ENCODE measurements at regions not wholly inside any gene's neighbourhood (a gene's known extent, or its start where the extent isn't known, plus 50 kb on each side); places are given as distances from the start of the nearest gene placed in this dataset.

- Histone ChIP-seq H3K4me3 (no peak overlapping the region), H3K27ac (no peak overlapping the region), H3K9me3 (no peaks in the 10 kb centered on the region), H3K4me1 (no peaks in the 10 kb centered on the region), H3K27me3 (no peaks in the 10 kb centered on the region), H3K36me3 (ENCODE audit: low read depth, missing control alignments) (no peaks in the 10 kb centered on the region)
- DNase-seq, result no peak
- WGBS, 2 donors, result 89 to 93% methylated on average over 2 of the region's 2 CpGs
- intact Hi-C loops (cut with DNase I; ENCODE audit: low total_unique reads), result no loop called here
- no peak for TF ChIP-seq POLR2A (IDR thresholded peaks at IDR 0.05)
- TF ChIP-seq CTCF (IDR thresholded peaks at IDR 0.05), result no peak
Measured at GRCh38 chr2:16747689-16748088, 82.1 kb upstream of the CYRIA start.

- Histone ChIP-seq H3K4me3 (no peak overlapping the region), H3K36me3 (ENCODE audit: low read depth, missing control alignments) (no peaks in the 10 kb centered on the region), H3K4me1 (no peaks in the 10 kb centered on the region), H3K9me3 (no peaks in the 10 kb centered on the region), H3K27me3 (no peaks in the 10 kb centered on the region), H3K27ac (no peak overlapping the region)
- intact Hi-C loops (cut with DNase I; ENCODE audit: low total_unique reads), result no loop called here
- no peak for DNase-seq
- TF ChIP-seq POLR2A (IDR thresholded peaks at IDR 0.05), result no peak
- TF ChIP-seq CTCF (IDR thresholded peaks at IDR 0.05), result no peak
- 85 to 92% methylated on average over 5 of the region's 5 CpGs for WGBS, 2 donors
Measured at GRCh38 chr2:16747257-16747656, 81.6 kb upstream of the CYRIA start.

- H3K4me1 ChIP-seq, result no peaks in the 10 kb centered on the region
- WGBS, 2 donors, result 79 to 81% methylated on average over 3 of the region's 3 CpGs
- TF ChIP-seq CTCF (IDR thresholded peaks at IDR 0.05) (no peak), POLR2A (IDR thresholded peaks at IDR 0.05) (no peak)
- intact Hi-C loops (cut with DNase I; ENCODE audit: low total_unique reads), result no loop called here
- H3K36me3 ChIP-seq (ENCODE audit: low read depth, missing control alignments), result no peaks in the 10 kb centered on the region
- DNase-seq, result no peak
- no peak overlapping the region for H3K27ac ChIP-seq
- H3K27me3 ChIP-seq, result no peaks in the 10 kb centered on the region
- H3K4me3 ChIP-seq, result no peak overlapping the region
- H3K9me3 ChIP-seq, result no peaks in the 10 kb centered on the region
Measured at GRCh38 chr2:16746833-16747232, 81.2 kb upstream of the CYRIA start.

- Histone ChIP-seq H3K27ac (no peak overlapping the region), H3K27me3 (no peaks in the 10 kb centered on the region), H3K36me3 (ENCODE audit: low read depth, missing control alignments) (no peaks in the 10 kb centered on the region), H3K9me3 (no peaks in the 10 kb centered on the region), H3K4me1 (no peaks in the 10 kb centered on the region), H3K4me3 (no peak overlapping the region)
- TF ChIP-seq CTCF (IDR thresholded peaks at IDR 0.05) (no peak), POLR2A (IDR thresholded peaks at IDR 0.05) (no peak)
- intact Hi-C loops (cut with DNase I; ENCODE audit: low total_unique reads), result no loop called here
- no peak for DNase-seq
- WGBS, 2 donors, result 82 to 95% methylated on average over 4 of the region's 4 CpGs
Measured at GRCh38 chr2:16746329-16746728, 80.7 kb upstream of the CYRIA start.

GRCh38 chr2:16745466-16745865 is 79.8 kb upstream of the CYRIA start:
- no peaks in the 10 kb centered on the region for H3K4me1 ChIP-seq
- H3K4me3 ChIP-seq, result no peak overlapping the region
- H3K27me3 ChIP-seq, result no peaks in the 10 kb centered on the region
- WGBS, 2 donors, result 86 to 88% methylated on average over 5 of the region's 5 CpGs
- DNase-seq, result no peak
- no peak overlapping the region for H3K27ac ChIP-seq
- intact Hi-C loops (cut with DNase I; ENCODE audit: low total_unique reads), result no loop called here
- TF ChIP-seq CTCF (IDR thresholded peaks at IDR 0.05), result no peak
- no peak for TF ChIP-seq POLR2A (IDR thresholded peaks at IDR 0.05)
- H3K9me3 ChIP-seq, result no peaks in the 10 kb centered on the region
- H3K36me3 ChIP-seq (ENCODE audit: low read depth, missing control alignments), result no peaks in the 10 kb centered on the region

Measured in testis (tissue), 2 donors.